HUES48 (cell line): ENCODE measurements at regions not wholly inside any gene's neighbourhood (a gene's known extent, or its start where the extent isn't known, plus 50 kb on each side); places are given as distances from the start of the nearest gene placed in this dataset.
"Not testable (repeated sequence)": the region's sequence is repeated elsewhere in the genome, so short reads cannot be mapped to it uniquely, and the experiment has no call there.

Experiments used
- H3K27ac ChIP-seq: one replicate; pipeline ENCODE4 v1.7.0; 2013; ENCODE audit warnings: low read depth, low read length, inconsistent platforms
- H3K27me3 ChIP-seq: 2 replicates; pipeline ENCODE4 v1.6.1; 2013; ENCODE audit warnings: mild to moderate bottlenecking, low read length; ENCODE audit not compliant: control insufficient read depth, insufficient read depth
- H3K36me3 ChIP-seq: 2 replicates; pipeline ENCODE4 v1.6.1; 2013; ENCODE audit warnings: low read length; ENCODE audit not compliant: control insufficient read depth, insufficient read depth
- H3K4me1 ChIP-seq: 2 replicates; pipeline ENCODE4 v1.6.1; 2013; ENCODE audit warnings: mild to moderate bottlenecking, low read length; ENCODE audit not compliant: control insufficient read depth, insufficient read depth
- H3K4me3 ChIP-seq: 2 replicates; pipeline ENCODE4 v1.5.1; 2013; ENCODE audit warnings: mild to moderate bottlenecking, low read depth, low read length
- H3K9ac ChIP-seq: 2 replicates; pipeline ENCODE4 v1.6.1; 2013; ENCODE audit warnings: mild to moderate bottlenecking, low read depth, low read length, moderate library complexity
- H3K9me3 ChIP-seq: 2 replicates; pipeline ENCODE4 v1.6.1; 2013; ENCODE audit warnings: low read length; ENCODE audit not compliant: control insufficient read depth, insufficient read depth

DNA sequence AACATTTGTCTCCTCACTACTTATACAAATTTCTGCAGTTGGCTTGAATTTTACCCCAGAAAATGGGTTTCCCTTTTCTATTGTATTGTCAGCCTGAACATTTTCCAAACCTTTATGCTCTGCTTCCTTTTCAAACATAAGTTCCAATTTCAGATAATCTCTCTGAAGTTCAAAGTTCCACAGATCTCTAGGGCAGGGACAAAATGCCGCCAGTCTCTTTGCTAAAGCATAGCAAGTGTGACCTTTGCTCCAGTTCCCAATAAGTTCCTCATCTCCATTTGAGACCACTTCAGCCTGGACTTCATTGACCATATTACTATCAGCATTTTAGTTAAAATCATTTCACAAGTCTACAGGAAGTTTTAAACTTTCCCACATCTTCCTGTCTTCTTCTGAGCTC is 571.1 kb upstream of the NRSN1 start:
- H3K27me3 ChIP-seq, H3K36me3 ChIP-seq, H3K27ac ChIP-seq, H3K9me3 ChIP-seq, H3K4me1 ChIP-seq, H3K4me3 ChIP-seq, H3K9ac ChIP-seq: not testable (repeated sequence)

DNA sequence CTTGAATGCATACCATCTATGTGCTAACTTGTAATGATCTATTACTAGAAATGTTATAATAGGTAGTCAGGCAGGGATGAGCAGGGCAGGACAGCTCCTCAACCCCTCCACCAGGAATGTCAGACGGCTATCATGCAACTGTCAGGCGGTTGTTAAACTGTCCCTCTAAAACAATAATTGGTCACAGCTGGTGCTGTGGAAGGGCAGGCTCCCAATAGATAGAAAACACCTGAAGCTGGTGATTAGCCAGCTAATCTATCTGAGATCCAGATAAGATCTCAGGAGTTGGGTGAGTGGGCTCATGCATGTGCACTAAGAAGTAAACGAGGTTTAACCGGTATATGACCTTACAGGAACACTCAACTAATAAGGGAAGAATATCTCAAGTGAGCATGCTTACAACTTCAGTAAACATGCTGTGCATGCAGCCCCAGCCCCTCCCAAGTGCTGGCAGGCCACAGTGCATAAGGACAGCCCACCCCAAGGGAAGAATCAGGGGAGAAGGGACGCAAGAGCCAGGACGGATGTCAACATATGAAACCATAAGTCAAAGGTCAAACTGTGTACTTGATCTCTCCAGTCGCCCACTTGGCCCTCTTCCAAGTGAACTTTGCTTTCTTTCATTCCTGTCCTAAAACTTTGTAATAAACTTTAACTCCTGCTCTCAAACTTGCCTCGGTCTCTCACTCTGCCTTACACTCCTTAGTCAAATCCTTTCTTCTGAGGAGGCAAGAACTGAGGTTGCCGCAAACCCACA is 566.2 kb upstream of the NRSN1 start:
- H3K36me3 ChIP-seq: no peaks in the 10 kb centered on the region; the same call in 1 of the 2 replicates
- 0 out of 2 replicates have a peak, but pooled peaks cover 3% of the 10 kb centered on the region for H3K9me3 ChIP-seq
- H3K27ac ChIP-seq: no peak overlapping the region
- H3K9ac ChIP-seq: no peak overlapping the region
- H3K27me3 ChIP-seq: no peaks in the 10 kb centered on the region
- H3K4me3 ChIP-seq: no peak overlapping the region
- peaks cover 6% of the 10 kb centered on the region for H3K4me1 ChIP-seq

DNA sequence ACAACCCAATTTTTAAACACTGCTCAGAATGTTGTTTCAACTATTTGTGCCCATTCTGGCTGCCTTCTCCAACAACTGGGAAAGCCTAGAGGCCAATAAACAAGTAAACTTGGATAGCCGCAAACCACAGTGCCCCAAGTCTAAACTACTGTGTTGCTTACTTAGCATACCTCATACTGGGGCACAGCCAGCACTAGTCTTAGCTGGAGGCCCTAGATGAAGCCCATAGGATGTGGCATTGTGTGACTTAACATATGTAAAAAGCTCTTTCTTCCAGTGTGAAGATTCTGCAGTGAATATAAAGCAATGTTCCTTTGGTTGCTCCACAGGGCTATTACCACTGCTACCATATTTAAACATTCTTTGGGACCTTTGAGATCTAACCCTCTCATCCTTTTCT is 564.3 kb upstream of the NRSN1 start:
- H3K9me3 ChIP-seq: 0 out of 2 replicates have a peak, but pooled peaks cover 3% of the 10 kb centered on the region
- no peak overlapping the region for H3K9ac ChIP-seq
- no peak overlapping the region for H3K4me3 ChIP-seq
- no peaks in the 10 kb centered on the region for H3K27me3 ChIP-seq
- H3K4me1 ChIP-seq: peaks cover 6% of the 10 kb centered on the region
- H3K36me3 ChIP-seq: no peaks in the 10 kb centered on the region; the same call in 1 of the 2 replicates
- peak overlapping the region; percentile 71 for H3K27ac ChIP-seq

DNA sequence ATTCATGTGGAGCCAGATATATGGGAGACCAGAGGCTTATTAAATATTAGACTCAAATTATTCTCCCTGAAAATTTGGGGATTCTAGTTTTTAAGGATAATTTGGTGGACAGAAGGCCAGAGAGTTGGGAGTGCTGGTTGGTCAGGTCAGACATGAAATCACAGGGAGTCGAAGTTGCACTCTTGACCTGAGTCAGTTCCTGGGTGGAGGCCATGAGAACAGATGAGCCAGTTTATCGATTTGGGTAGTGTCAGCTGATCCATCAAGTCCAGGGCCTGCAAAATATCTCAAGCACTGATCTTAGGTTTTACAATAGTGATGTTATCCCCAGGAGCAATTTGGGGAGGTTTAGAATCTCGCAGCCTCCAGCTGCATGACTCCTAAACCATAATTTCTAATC is 563.5 kb upstream of the NRSN1 start:
- Histone ChIP-seq H3K9me3 (0 out of 2 replicates have a peak, but pooled peaks cover 3% of the 10 kb centered on the region), H3K9ac (no peak overlapping the region), H3K27me3 (no peaks in the 10 kb centered on the region), H3K27ac (peak overlapping the region; percentile 71), H3K36me3 (no peaks in the 10 kb centered on the region; the same call in 1 of the 2 replicates), H3K4me1 (peaks cover 6% of the 10 kb centered on the region), H3K4me3 (no peak overlapping the region)

DNA sequence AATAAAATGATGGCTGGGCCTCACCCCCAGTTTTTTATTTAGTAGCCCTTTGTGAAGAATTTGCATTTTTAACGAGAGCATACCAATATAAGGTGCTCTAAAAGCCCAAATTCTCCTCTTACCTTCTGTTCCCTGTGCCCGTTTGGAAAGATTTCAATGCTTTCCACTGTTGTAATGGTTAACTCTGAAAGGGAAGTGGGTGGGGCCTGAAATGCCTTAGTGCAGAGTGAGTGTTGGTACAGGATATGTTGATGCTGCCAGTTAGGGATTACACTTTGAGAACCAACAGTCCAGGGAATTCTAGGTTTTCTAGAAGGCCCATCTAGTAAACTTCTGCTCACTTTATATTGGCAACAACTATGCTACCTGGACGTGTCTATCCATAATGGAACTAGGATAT is 562.7 kb upstream of the NRSN1 start:
- Histone ChIP-seq H3K9me3 (0 out of 2 replicates have a peak, but pooled peaks cover 3% of the 10 kb centered on the region), H3K4me3 (no peak overlapping the region)

DNA sequence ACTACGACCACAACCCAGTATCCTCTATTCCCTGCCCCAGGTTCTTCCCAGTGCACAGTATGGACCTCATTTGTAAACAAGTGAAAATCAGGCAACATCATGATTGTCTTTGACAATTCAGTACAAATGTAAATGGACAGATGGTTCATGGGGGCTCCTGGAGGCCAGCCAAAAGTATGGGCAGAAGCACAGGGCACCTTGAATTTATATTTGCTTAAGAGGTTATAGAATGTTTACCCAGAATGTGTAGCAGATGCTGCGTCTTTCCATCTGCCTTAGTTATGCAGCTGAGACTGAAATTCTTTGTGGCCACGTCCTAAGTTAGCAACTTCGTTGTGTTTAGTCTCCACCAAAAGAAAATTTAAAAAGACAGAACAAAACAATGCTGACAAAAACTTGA is 559.6 kb upstream of the NRSN1 start:
- H3K36me3 ChIP-seq: no peaks in the 10 kb centered on the region; the same call in 1 of the 2 replicates
- no peak overlapping the region for H3K27ac ChIP-seq
- H3K27me3 ChIP-seq: no peaks in the 10 kb centered on the region
- H3K9me3 ChIP-seq: 0 out of 2 replicates have a peak, but pooled peaks cover 3% of the 10 kb centered on the region
- peaks cover 3% of the 10 kb centered on the region for H3K4me1 ChIP-seq
- H3K4me3 ChIP-seq: no peak overlapping the region
- H3K9ac ChIP-seq: no peak overlapping the region

More for the DNA sequence above, 562.7 kb upstream of the NRSN1 start:
- Histone ChIP-seq H3K27me3 (no peaks in the 10 kb centered on the region), H3K27ac (no peak overlapping the region), H3K4me1 (peaks cover 6% of the 10 kb centered on the region), H3K36me3 (no peaks in the 10 kb centered on the region; the same call in 1 of the 2 replicates), H3K9ac (no peak overlapping the region)

DNA sequence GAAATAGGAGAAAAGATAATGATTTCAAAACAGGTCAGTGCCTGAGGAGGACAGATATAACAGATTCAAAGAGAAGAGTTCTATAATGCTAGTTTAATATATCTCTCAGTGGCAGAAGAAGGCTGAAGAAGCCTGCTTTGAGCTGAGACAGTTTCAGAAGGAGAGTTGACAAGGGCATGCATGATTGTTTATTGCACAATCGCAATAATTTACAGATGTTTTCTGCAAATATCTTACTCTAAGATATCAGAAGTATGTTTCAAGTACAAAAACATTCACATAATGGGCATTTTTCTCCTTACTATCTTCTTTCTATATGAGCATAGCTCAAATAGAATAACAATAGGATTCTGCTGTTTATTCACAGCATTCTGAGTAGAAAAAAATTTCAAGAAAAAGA is 557.7 kb upstream of the NRSN1 start:
- H3K4me1 ChIP-seq: no peaks in the 10 kb centered on the region
- H3K9ac ChIP-seq: no peak overlapping the region
- H3K4me3 ChIP-seq: no peak overlapping the region
- H3K27ac ChIP-seq: no peak overlapping the region
- H3K27me3 ChIP-seq: no peaks in the 10 kb centered on the region
- no peaks in the 10 kb centered on the region for H3K36me3 ChIP-seq
- H3K9me3 ChIP-seq: no peaks in the 10 kb centered on the region

DNA sequence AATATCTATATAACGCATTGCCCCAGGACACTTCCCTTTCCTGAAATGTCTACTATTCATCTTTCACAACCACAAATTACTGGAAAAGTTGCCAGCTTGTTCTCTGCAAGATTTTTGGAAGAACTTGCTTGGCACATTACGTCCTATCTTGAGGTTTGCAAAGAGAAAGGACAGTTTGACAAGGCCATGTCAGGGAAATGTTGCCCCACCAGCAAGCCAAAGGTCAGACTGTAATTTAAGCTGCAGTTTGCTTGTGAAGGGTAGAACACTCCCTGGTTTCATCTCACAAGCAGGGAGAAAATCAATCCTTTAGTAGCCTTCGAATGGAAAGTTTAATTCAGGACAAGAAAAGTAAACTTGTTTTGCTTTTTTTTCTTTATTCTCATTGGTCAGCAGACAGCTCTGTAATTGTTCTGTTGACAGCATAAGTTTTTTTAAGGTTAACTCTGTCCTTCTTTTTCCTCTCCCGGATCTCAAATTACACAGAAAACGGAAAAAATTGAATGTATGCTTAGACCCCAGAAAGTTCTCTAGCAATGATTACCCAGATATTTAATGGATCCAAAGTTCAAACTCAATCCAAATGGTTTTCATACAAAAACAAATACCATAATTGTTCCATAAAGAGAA is 541.8 kb upstream of the NRSN1 start:
- H3K4me3 ChIP-seq: no peak overlapping the region
- H3K9ac ChIP-seq: no peak overlapping the region
- no peaks in the 10 kb centered on the region for H3K9me3 ChIP-seq
- H3K27ac ChIP-seq: no peak overlapping the region
- peaks cover 3% of the 10 kb centered on the region; the same call in 1 of the 2 replicates for H3K4me1 ChIP-seq
- no peaks in the 10 kb centered on the region for H3K36me3 ChIP-seq
- no peaks in the 10 kb centered on the region for H3K27me3 ChIP-seq

DNA sequence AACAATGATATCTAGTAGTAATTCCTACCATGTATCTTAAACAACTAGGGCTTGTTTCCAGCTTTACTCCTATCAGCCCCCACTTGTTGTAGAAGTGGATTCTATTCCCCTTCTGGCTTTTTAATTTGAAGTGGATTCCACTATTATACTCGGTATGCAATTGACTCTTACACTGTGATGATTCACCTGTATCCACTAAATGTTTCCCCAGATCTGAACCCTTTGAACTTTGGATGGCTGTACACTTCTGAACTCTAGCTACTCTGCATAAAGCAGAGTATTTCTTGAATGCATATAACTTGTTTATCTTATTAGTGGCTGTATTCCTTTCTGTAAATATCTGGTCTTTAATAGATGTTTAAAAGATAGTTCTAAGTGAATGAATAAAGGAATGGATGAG is 538.4 kb upstream of the NRSN1 start:
- Histone ChIP-seq H3K27ac (no peak overlapping the region), H3K9me3 (no peaks in the 10 kb centered on the region), H3K27me3 (no peaks in the 10 kb centered on the region), H3K4me1 (peaks cover 3% of the 10 kb centered on the region; the same call in 1 of the 2 replicates), H3K36me3 (no peaks in the 10 kb centered on the region), H3K4me3 (no peak overlapping the region), H3K9ac (no peak overlapping the region)

DNA sequence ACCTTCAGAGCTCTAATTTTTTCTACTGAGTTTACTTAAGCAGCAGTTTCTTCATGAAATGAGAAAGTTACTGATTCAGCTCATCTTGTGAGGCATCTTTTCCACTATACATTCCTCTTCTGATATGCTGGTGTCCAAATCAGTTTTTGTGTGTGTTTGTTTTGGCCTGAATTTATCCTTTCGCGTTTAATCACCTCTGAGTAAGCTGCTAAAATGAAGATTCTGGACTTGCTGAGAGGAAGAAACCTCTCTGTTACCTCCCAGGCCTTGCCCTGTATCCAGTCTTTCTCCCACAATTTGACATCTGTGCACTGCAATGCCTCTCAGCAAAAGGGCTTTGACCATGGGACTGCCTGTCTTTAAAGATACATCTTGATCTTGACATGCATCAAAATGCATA is 536.2 kb upstream of the NRSN1 start:
- Histone ChIP-seq H3K4me3 (no peak overlapping the region), H3K27ac (no peak overlapping the region), H3K9ac (no peak overlapping the region), H3K9me3 (no peaks in the 10 kb centered on the region), H3K36me3 (no peaks in the 10 kb centered on the region), H3K27me3 (no peaks in the 10 kb centered on the region), H3K4me1 (peaks cover 3% of the 10 kb centered on the region; the same call in 1 of the 2 replicates)

DNA sequence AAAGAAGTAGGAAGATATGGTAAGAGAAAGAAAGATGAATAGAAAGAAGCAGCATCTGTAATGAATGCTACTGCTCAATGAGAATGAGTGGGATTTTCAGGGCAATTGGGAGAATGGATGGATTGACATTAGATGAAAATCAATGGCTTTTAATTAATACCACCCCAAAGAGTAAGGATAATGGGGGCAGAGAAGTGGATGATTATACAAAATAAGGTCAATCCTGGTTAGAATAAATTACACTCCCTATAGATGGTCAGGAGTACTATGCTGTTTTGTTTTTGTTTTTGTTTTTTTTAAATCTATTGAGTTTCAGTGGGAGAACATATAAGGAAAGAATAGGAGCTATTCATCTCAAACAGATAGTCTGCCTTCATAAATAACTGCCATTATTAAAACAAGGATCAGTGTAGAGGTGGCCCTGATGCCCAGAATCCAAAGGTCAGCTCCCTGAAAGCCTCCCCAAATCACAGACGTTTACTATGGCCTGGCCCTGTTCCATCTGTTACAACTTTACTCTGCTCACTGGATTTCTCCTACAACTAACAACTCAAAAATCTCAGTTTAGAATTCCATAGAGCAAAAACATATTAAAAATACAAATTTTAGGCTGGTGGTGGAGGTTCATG is 535.4 kb upstream of the NRSN1 start:
- no peaks in the 10 kb centered on the region for H3K9me3 ChIP-seq
- H3K9ac ChIP-seq: no peak overlapping the region
- no peaks in the 10 kb centered on the region for H3K27me3 ChIP-seq
- H3K36me3 ChIP-seq: no peaks in the 10 kb centered on the region
- no peak overlapping the region for H3K27ac ChIP-seq
- H3K4me1 ChIP-seq: peaks cover 3% of the 10 kb centered on the region; the same call in 1 of the 2 replicates
- no peak overlapping the region for H3K4me3 ChIP-seq
